Activated CD4-positive, CD25-positive, alpha-beta regulatory T cell treated with anti-CD3 and anti-CD28 coated beads, Interleukin-2, amount 50 U/mL, for 16 hours (primary cell): ENCODE measurements at regions not wholly inside any gene's neighbourhood (a gene's known extent, or its start where the extent isn't known, plus 50 kb on each side); places are given as distances from the start of the nearest gene placed in this dataset.

Experiments used
- DNase-seq: peaks from one replicate; pipeline ENCODE4 v3.0.0-alpha.2; 2020; ENCODE audit warnings: low read depth, low spot score

DNA sequence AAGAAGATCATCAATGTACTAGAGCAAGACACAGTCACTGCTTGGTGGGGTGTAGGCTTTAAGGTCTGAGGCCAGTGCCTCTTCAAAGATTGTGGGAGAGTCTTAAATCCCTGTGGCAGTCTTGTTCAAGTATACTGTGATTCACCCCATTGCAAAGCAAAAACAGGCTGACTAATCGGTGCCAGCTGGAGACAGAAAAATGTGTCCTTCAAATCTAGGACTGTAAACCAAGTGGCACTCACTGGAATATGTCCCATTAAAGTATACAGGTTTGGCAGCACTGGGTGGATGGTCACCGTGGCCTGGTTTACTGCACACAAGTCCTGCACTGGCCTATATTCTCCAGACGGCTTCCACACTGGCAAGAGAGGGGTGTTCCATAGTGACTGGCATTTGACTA is 1315.3 kb downstream of the TMEM121 start:
- DNase-seq, result no peak

DNA sequence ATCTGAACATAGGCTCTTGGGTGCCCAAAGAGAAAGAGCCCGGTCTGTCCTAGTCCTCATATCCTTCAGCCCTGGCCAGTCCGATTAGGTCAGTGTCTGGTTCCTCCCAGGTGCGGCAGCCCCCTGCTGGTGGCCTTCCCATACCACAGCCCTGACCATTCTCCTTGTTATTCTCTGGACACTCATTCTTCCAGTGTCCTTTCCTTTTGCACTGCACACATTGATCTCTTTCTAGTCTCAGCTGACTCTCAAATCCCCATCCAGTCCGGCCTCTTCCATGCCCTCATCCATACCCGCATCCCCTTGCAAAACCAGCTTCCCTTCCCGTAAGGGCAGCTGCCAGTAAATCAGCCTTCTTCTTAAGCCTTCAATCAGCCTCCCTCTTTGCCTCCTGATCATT is 1316.3 kb downstream of the TMEM121 start:
- DNase-seq, result no peak

DNA sequence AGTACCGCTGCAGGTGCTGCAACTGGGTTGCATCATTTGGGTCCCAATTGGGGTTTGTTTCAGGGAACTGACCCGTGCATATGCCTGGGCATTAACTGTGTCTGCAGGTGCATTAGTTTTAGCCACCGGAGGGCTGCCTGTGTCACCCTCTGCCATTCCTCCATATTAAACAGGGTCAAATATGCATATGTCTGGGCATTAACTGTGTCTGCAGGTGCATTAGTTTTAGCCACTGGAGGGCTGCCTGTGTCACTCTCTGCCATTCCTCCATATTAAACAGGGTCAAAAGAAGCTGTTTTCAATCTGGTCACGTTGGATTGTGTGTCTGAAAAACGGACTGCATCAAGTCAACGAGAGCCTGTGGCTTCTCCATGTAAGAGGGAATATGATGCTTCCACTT is 1317.0 kb downstream of the TMEM121 start:
- no peak for DNase-seq

DNA sequence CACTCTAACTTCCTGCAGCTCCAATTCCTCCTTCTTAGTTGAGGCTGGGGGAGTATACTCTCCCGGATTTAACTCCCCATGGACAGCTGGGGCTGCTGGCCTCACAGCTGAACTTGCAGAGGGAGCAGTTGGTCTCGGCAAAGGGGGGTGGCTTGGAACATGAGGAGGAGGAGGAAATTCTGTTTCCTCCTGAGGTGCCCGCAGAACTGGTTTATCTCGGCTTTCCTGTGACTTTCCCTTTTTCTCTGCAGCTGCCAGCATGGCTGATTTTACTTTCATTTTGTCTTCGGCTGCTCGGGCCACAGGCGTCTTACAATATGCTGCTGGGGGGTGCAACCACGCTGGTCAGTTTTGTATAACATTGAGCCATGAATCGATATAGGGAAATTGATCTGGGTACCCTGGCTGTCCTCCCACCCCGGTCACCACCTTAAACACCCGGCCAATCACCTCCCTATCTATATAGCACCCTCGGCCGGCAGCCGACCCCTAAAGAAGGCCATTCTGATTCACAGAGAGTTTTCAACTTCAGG is 1317.6 kb downstream of the TMEM121 start:
- no peak for DNase-seq

DNA sequence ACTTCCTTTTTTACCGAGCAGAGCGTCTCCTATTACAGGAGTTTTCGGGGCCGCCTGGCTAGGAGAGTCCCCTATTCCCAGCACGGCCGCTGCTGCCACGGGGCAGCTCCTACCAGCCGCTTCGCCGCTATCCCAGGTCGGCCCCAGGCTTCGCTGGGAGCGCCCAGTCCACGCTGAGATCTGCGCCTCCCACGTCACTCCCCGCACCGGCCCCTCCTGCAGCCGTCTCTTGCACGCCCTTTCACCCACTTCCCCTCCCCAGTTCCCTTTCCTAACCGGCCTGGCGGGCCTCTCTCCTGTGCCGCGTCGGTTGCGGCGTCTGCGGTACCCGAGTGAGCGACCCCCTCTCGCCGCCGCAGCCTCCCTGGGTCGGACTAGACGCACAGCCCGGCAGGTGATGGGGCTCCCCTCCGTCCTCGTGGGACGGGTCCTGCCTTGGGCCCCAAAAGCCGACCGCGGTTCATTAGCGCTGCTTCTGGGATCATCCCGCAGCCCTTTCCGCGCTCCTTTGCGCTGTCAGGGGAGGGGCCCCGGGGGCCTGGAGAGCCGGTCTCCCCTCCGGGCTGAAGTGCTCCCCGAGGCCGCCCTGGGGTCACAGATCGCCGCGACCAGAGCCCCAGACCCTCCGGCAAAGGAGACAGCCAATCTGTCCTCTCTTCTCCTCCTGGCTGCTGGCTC is 1318.4 kb downstream of the TMEM121 start:
- no peak for DNase-seq

DNA sequence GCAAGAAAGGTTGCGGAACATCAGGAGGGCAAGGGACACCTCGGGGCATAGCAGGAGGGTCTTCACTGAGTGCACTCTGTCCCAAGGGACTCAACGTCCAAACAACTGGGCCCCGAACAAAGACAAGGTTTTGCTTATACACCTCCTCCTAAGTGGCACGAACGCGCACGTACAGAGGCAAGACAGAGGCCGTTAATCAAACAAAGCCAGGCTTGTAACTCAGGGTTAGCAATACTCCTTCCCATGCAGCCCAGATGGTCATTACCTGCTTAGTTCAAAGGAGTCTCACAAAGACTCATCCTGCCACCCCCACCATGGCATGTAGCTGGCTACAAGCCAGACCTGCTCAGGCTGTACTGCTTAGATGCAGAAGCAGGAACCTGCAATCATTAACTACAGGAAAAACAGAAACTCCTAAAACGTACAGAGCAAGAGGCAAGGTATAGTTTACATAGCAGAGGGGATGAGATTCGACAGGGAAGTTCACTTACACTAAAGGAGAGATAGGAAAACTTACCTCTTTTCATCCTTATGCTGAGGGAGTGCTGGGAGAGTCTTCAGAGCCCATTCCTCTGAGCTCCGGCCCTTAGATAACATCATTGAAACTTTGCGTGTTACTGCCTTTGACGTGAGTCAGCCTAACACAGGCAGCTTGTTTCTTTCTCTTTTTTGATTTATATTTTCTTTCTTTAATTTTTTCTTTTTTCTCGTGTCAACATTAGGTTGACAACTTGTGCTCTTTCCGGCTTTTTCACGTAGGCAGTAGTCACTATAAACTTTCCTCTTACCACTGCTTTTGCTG is 1319.1 kb downstream of the TMEM121 start:
- no peak for DNase-seq

DNA sequence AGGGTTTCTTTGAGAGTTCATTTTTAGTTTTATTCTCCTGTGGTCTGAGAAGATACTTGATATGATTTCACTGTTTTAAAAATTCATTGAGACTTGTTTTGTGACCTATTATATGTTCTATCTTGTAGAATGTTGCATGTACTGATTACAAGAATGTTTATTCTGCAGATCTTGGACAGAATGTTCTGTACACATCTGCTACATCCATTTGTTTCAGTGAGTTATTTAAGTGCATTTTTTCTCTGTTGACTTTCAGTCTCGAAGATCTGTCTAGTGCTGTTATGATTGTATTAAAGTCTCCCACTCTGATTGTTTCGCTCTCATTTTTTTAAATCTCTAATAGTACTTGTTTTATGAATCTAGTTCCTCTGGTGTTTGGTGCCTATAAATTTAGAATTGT is 1319.8 kb downstream of the TMEM121 start:
- DNase-seq, result no peak

DNA sequence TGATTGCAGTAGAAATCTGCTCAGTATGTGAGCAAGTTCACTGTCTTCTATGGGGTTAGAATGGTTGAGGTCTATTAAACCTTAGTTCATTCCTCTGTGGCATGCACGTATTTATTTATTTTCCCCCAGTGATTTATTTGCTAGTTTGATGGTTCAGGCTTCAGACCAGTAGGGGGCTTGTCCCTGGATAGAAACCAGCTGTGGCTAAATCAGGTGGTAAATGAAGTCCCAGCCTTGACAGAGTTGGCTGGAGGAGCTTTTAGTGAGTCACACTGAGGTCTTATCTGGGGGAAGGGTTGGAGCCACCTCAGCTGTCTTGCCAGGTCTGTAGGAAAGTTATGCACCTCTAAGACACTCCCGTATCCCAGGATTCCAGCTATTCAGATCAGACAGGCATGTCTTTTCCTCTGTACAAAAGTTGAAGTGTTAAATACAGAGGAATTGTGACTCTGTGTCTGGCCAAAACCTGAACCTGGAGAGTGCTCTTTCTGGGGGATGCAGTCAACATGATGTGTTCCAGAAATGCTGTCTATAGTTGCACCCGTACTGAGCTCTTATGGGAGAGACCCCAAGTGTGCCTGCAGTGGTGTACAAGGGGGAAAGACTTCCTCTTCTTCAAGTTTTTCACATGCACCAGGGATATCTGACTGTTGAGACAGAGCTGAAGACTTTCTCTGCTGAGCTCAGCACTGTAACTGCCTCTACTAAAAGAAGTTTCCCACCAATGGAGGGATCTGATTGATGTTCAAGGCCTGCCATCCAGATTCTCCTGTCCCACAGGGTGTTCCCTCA is 1322.1 kb downstream of the TMEM121 start:
- DNase-seq, result no peak

DNA sequence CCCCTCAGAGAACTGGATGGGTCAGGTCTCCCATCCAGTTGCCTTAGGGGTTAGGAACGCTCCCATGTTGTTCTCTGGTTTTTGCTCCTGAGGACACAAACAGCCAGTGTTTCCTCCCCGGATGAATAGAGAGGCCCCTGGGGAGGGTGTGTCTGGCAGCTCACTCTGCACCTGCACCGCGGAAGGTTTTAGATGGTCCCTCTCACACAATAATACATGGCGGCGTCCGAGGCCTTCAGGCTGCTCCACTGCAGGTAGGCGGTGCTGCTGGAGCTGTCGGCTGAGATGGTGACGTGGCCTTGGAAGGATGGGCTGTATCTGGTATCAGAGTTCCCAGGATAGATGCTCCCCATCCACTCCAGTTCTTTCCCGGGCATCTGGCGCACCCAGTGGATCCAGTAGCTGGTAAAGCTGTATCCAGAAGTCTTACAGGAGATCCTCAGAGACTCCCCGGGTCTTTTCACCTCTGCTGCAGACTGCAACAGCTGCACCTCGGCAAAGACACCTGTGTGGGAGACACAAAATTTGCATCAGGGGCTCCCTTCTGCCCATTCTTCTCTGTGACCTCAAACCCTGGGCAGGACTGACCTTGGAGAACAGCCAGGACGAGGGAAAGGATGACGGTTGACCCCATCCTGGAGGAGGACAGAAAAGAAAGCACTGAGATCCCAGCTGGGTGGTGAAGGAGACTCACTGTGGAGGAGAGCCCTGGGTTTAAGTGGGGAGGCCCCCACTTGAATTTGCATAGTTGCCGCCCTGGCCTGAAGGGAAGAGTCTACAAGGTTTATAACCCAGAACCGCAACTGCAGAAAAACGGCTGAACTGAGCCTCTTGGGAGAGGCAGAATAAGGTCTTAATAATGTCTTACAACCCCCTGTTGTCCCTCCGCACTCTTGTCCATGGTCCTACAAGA is 1324.8 kb downstream of the TMEM121 start:
- DNase-seq, result no peak

DNA sequence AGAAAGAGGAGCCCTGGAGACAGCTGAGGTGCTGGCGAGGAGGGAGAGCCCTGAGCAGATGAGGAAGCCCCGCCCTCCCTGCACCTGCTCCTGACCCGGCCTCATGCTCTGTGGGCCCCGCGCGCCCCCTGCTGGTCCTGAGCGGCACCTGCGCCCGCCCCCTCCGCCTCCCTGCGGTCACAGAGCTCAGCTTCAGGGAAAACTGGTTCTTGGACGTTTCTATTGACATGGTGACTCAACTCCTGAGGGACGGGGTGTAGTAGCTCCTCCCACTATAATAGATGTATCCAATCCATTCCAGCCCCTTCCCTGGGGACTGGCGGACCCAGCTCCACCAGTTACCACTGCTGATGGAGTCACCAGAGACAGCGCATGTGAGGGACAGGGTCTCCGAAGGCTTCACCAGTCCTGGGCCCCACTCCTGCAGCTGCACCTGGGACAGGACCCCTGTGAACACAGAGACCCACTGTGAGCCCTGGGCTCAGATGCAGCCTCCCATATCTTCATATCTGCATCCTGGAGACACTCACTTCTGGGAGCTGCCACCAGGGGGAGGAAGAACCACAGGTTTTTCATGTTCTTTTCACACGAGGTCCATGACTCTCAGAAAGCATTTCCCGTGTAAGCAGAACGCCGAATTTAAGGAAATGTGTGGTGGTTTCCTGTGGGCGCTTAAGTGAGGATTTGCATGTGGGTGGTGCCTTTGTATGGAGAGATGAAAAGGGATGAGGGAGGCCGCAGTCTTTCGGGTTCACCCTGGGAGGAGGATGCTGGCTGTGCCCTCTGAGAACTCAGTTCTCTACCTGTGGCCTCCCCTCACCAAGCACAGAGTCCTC is 1346.4 kb downstream of the TMEM121 start:
- DNase-seq, result peak; percentile 52

DNA sequence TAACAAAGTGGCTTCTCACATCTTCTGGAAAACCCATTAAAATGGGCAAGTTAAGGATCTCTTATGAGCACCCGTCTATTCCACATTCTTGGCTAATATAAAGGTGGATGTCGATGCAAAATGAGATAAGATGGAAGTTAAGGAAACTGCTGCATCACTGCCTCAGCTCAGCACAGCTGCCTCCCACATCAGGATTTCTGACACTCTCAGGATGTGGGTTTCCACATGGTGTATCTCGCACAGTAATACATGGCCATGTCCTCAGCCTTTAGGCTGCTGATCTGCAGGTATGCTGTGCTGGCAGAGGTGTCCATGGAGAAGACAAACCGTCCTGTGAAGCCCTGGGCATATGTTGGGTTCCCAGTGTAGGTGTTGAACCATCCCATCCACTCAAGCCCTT is 1348.0 kb downstream of the TMEM121 start:
- no peak for DNase-seq

DNA sequence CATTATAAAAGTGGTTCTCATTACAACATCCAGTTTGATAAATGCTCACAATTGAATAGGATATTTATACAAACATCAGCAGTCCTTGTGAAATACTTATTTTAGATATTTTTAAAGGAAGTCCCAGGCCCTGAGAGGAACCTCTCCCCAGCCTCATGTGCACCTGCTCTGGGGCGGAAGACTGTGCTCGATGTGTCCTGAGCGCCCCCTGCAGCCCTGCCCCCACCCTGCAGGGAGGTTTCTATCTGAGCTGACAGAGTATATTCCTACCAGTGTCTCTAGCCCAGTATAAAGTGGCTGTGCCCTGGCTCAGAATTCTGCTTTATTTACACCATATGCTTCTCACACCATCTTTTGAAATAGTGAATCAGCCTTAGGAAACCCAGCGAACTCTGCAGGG is 1349.1 kb downstream of the TMEM121 start:
- DNase-seq, result no peak

DNA sequence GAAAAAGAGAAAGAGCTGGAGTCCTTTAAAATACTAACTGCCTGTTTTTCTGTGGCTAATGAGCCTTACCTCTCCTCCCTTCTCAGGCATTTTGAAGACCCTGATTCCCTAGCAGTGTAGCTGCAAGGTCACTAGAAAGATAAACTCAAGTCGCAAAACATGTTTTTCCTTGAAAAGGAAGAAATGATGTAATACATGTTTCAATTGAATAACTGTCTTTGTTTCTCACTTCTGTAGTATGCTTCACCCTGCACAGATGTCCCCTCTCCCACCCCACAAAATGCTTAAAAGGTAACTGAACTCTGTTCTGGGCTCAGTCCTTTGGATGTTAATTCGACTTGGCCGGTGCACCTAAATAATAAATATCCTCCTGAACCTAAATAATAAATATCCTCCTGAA is 1350.3 kb downstream of the TMEM121 start:
- DNase-seq, result no peak

DNA sequence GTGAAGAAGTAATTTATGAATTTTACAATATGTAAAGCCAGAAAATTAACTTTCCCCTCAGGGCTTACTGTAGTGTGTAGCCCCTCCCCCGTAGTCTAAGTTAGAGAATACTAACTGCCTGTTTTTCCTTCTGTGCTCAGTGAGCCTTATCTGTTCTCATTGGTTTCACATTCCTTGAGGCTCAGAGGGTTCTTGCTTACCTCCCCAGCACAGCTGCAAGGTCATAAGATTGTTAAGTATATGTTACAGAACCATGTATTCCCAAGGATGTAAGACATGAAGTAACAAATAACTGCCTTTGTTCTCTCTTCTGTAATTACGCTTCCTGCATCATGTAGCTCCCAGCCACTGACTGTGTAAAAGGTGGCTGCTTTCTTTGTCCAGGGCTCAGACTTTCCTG is 1351.1 kb downstream of the TMEM121 start:
- no peak for DNase-seq

DNA sequence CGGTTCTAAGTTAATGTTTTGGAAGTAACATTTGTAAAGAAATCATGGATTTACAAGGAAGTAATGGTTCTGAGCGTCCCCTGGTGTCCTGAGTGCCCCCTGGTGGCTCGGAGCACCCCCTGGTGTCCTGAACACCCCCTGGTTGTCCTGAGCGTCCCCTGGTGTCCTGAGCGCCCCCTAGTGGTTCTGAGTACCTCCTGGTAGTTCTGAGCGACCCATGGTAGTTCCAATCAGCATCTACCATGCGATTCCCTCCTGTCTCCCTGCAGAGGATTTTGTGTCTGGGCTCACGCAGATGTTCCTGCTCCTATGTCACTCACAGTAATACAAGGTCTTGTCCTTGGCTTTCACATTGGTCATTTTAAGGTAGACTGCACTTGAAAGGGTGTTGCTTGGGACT is 1352.9 kb downstream of the TMEM121 start:
- no peak for DNase-seq

DNA sequence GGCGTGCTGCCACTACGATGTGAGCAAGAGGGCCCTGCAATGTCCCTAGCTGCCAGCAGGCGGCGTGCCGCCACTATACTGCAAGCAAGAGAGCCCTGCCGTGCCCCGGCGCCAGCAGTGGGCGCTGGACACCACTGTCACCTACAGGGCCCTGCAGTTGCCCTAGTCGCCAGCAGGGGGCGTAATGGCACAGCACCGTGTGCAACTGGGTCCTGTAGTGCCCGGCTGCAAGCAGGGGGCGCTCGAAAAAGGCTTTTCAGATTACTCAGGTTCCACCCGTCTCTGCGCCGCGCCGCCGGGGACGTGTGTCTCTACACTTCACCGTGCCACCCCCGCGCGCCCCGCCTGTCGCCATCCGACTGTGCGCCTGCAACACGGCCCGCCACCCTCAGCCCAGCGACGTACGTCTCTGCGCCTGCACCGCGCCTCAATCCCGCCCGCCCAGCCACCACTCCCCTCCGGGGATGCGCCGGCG is 1356.9 kb downstream of the TMEM121 start:
- no peak for DNase-seq
